ENCODE measurements at regions not wholly inside any gene's neighbourhood (a gene's known extent, or its start where the extent isn't known, plus 50 kb on each side); places are given as distances from the start of the nearest gene placed in this dataset.

GRCh38 chr5:114174131-114174530 is 187.7 kb upstream of the KCNN2 start:
- Histone ChIP-seq H3K9me2 (ENCODE audit: insufficient read depth) (no peaks in the 10 kb centered on the region), H3K9me3 (ENCODE audit: control insufficient read depth in 1 of 2, insufficient read depth in 1 of 2, low read depth in 1 of 2, low read length in 2 of 2) (no peaks in the 10 kb centered on the region; a peak in 1 of 4 replicates), H3K4me3 (replicated peaks in 1 of 2; ENCODE audit: low read depth in 1 of 2, low read length in 2 of 2) (no peak overlapping the region), H3K9ac (ENCODE audit: low read length) (no peak overlapping the region), H3K4me1 (ENCODE audit: control insufficient read depth in 1 of 2, insufficient read depth in 2 of 2, low read length in 2 of 2) (no peaks in the 10 kb centered on the region), H3K27me3 (ENCODE audit: insufficient read depth, low read length) (no peaks in the 10 kb centered on the region), H3K4me2 (ENCODE audit: low read length) (no peak overlapping the region), H4K20me1 (ENCODE audit: insufficient read depth) (no peaks in the 10 kb centered on the region), H3K27ac (ENCODE audit: low read depth, low read length) (no peak overlapping the region), H3K79me2 (ENCODE audit: insufficient read depth, low read length) (no peaks in the 10 kb centered on the region), H3K36me3 (ENCODE audit: control insufficient read depth in 1 of 2, insufficient read depth in 2 of 2, low read length in 2 of 2) (no peaks in the 10 kb centered on the region), H2AFZ (ENCODE audit: low read depth, low read length, poor library complexity, severe bottlenecking) (no peak overlapping the region)
- intact Hi-C loops (cut with micrococcal nuclease) = no loop called here
- ATAC-seq (no peak), DNase-seq (ENCODE audit: low read depth, low spot score) (no peak)
- RAD21 ChIA-PET (ENCODE audit: low non-redundant PET in 1 of 2, low total read pairs in 2 of 2, uncharacterized antibody in 2 of 2, unreplicated experiment in 2 of 2) = no interaction called here
- POLR2A ChIA-PET = no interaction called here
- BruUV-seq (replicated peaks) = no TSS peak
- no peak for TF ChIP-seq CEBPB (IDR thresholded peaks at IDR 0.05; ENCODE audit: low read depth)
- CTCF ChIA-PET = no interaction called here

GRCh38 chr5:114174837-114175236 is 187.0 kb upstream of the KCNN2 start:
- Histone ChIP-seq H3K27ac (ENCODE audit: low read depth, low read length) (no peak overlapping the region), H3K4me2 (ENCODE audit: low read length) (no peak overlapping the region), H3K36me3 (ENCODE audit: control insufficient read depth in 1 of 2, insufficient read depth in 2 of 2, low read length in 2 of 2) (no peaks in the 10 kb centered on the region), H3K9me3 (ENCODE audit: control insufficient read depth in 1 of 2, insufficient read depth in 1 of 2, low read depth in 1 of 2, low read length in 2 of 2) (no peaks in the 10 kb centered on the region; a peak in 1 of 4 replicates), H4K20me1 (ENCODE audit: insufficient read depth) (no peaks in the 10 kb centered on the region), H3K4me1 (ENCODE audit: control insufficient read depth in 1 of 2, insufficient read depth in 2 of 2, low read length in 2 of 2) (no peaks in the 10 kb centered on the region), H3K9ac (ENCODE audit: low read length) (no peak overlapping the region), H3K79me2 (ENCODE audit: insufficient read depth, low read length) (no peaks in the 10 kb centered on the region), H2AFZ (ENCODE audit: low read depth, low read length, poor library complexity, severe bottlenecking) (no peak overlapping the region), H3K4me3 (replicated peaks in 1 of 2; ENCODE audit: low read depth in 1 of 2, low read length in 2 of 2) (no peak overlapping the region), H3K27me3 (ENCODE audit: insufficient read depth, low read length) (no peaks in the 10 kb centered on the region), H3K9me2 (ENCODE audit: insufficient read depth) (no peaks in the 10 kb centered on the region)
- ChIA-PET RAD21 (ENCODE audit: low non-redundant PET in 1 of 2, low total read pairs in 2 of 2, uncharacterized antibody in 2 of 2, unreplicated experiment in 2 of 2) (no interaction called here), CTCF (no interaction called here), POLR2A (no interaction called here)
- TF ChIP-seq JUND (IDR thresholded peaks at IDR 0.05) = no peak
- TF ChIP-seq RAD21 (IDR thresholded peaks at IDR 0.05; ENCODE audit: low read depth) = no peak
- TF ChIP-seq POLR2A (IDR thresholded peaks at IDR 0.05; ENCODE audit: borderline replicate concordance, extremely low read depth, insufficient read depth, insufficient read length) = no peak
- TF ChIP-seq ZNF274 (IDR thresholded peaks at IDR 0.05; ENCODE audit: low read depth, low read length) = no peak
- TF ChIP-seq SP1 (IDR thresholded peaks at IDR 0.05; ENCODE audit: low read depth) = no peak
- no peak for TF ChIP-seq ZFX (IDR thresholded peaks at IDR 0.05)
- TF ChIP-seq CBX3 (IDR thresholded peaks at IDR 0.05; ENCODE audit: low read depth) = no peak
- BruUV-seq (replicated peaks) = no TSS peak
- DNase-seq (ENCODE audit: low read depth, low spot score) (no peak), ATAC-seq (no peak)
- intact Hi-C loops (cut with micrococcal nuclease) = no loop called here
